Ectodermal cell (in vitro differentiated cells): ENCODE measurements at regions not wholly inside any gene's neighbourhood (a gene's known extent, or its start where the extent isn't known, plus 50 kb on each side); places are given as distances from the start of the nearest gene placed in this dataset.
"Not testable (repeated sequence)": the region's sequence is repeated elsewhere in the genome, so short reads cannot be mapped to it uniquely, and the experiment has no call there.

Experiments
- H3K27ac ChIP-seq: 2 replicates; pipeline ENCODE4 v1.7.0; 2013; ENCODE audit warnings: mild to moderate bottlenecking, low read depth, low read length; ENCODE audit not compliant: insufficient read depth, poor library complexity, severe bottlenecking
- H3K27me3 ChIP-seq: 2 replicates; pipeline ENCODE4 v1.7.0; 2013; ENCODE audit warnings: mild to moderate bottlenecking, low read length; ENCODE audit not compliant: insufficient read depth, control insufficient read depth, poor library complexity, severe bottlenecking
- H3K36me3 ChIP-seq: one replicate; pipeline ENCODE4 v1.7.0; 2013; ENCODE audit warnings: low read length; ENCODE audit not compliant: control insufficient read depth, insufficient read depth
- H3K4me1 ChIP-seq: one replicate; pipeline ENCODE4 v1.7.0; 2013; ENCODE audit warnings: low read length; ENCODE audit not compliant: control insufficient read depth, insufficient read depth
- H3K4me3 ChIP-seq: 2 replicates; pipeline ENCODE4 v1.7.0; 2013; ENCODE audit warnings: low read depth, low read length, control low read depth; ENCODE audit not compliant: insufficient read depth
- H3K9me3 ChIP-seq: 2 replicates; pipeline ENCODE4 v1.7.0; 2013; ENCODE audit warnings: mild to moderate bottlenecking, low read length, moderate library complexity; ENCODE audit not compliant: control insufficient read depth
- WGBS, 2 experiments: methylation state at CpG; one replicate each; pipeline ENCODE4 v1.1.7; 2013; ENCODE audit warnings: missing lambda C conversion rate in 2 of 2; 5-methylcytosine and 5-hydroxymethylcytosine counted together

DNA sequence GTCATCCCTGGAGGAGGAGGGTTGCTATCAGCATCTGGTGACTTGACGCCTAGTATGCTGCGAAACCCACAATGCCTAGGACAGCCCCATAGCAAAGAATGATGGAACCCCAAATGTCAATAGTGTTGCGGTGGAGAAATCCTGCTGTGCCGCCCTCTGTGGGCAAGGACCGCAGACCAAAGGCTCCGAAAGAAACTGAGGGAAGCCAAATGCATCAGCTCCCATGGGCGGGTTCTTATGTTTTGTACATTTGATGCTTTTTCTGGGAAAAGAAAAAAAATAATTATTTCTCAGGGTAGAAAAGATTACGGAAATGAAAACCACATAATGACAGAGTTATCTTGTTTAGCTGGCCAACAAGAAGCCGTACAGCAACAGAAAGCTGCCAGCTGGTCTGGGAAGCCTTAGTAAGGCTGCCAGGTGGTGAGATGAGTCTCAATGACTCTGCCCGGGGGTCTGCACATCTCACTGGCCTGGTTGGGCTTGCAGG, 95.0 kb upstream of the TBL1X start:
- H3K36me3 ChIP-seq = no peaks in the 10 kb centered on the region
- no peaks in the 10 kb centered on the region for H3K27me3 ChIP-seq
- no peak overlapping the region for H3K27ac ChIP-seq
- no peak overlapping the region for H3K4me3 ChIP-seq
- H3K4me1 ChIP-seq = no peaks in the 10 kb centered on the region
- 93 to 96% methylated on average over 10 of the region's 10 CpGs for WGBS, 2 experiments
- no peaks in the 10 kb centered on the region for H3K9me3 ChIP-seq

DNA sequence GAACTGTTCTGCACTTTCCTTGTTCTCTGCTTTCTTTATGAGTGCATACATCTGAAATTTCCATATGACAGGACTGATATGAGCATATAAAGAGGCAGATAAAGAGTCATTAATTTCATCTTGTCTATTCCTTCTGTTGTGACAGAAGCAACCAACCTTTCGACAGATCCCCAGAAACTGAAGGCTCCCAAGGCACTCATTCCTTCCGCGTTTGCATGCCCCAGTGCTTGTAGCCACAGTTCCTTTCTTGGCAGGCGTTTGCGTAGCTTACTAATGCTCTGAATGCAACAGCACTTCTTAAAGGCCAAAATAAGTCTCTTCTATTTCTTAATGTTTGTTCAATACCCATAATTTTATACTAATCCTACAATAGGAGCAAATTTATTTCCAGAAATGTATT, 94.0 kb upstream of the TBL1X start:
- Histone ChIP-seq H3K36me3 (no peaks in the 10 kb centered on the region), H3K27ac (no peak overlapping the region), H3K4me3 (no peak overlapping the region), H3K4me1 (no peaks in the 10 kb centered on the region), H3K27me3 (no peaks in the 10 kb centered on the region), H3K9me3 (no peaks in the 10 kb centered on the region)
- 89 to 90% methylated on average over 5 of the region's 5 CpGs for WGBS, 2 experiments

DNA sequence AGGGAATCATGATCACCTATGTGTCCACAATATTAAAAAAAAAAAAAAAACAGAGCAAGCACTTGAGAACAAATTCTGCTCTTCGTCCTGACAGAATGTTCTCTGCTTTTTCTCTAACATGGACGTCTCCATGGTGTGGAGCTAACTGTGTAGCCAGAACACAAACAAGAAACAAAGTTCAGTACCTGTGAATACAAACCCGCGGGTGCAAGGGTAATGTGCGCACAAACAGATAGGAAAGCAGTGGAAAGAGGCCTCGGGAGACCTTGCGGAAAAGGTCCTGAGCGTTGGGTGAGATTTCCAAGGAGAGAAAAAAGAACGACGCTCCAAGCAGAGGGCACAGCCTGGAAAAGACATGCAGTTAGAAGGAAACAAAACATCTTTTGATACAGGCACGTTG, 92.0 kb upstream of the TBL1X start:
- Histone ChIP-seq H3K9me3 (no peaks in the 10 kb centered on the region), H3K4me3 (no peak overlapping the region)
- WGBS, 2 experiments = 93 to 96% methylated on average over 11 of the region's 11 CpGs

DNA sequence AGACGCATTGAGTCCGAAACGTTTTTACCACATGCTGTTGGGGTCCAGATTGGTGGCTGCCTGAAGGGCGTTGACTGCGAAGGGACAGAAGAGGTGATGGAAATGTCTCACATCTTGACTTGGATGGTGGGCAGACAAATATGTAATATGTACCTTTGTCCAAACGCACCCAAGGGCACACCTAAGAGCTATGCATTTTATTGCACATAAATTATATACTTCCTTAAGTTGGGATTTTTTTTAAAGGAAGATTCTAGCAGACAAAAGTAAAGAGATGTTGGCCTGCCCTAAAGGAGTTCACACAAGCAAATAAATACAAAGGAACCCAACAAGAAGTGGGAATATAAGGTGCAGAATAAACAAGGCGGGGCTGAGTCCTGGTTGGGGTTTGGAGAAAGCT, 91.1 kb upstream of the TBL1X start:
- no peaks in the 10 kb centered on the region for H3K36me3 ChIP-seq
- 93 to 96% methylated on average over 5 to 6 of the region's 7 CpGs for WGBS, 2 experiments
- H3K27me3 ChIP-seq = no peaks in the 10 kb centered on the region
- no peak overlapping the region for H3K27ac ChIP-seq
- H3K4me3 ChIP-seq = no peak overlapping the region
- no peaks in the 10 kb centered on the region for H3K4me1 ChIP-seq
- H3K9me3 ChIP-seq = no peaks in the 10 kb centered on the region

More for the DNA sequence above, 92.0 kb upstream of the TBL1X start:
- Histone ChIP-seq H3K36me3 (no peaks in the 10 kb centered on the region), H3K27me3 (no peaks in the 10 kb centered on the region), H3K27ac (no peak overlapping the region), H3K4me1 (no peaks in the 10 kb centered on the region)

DNA sequence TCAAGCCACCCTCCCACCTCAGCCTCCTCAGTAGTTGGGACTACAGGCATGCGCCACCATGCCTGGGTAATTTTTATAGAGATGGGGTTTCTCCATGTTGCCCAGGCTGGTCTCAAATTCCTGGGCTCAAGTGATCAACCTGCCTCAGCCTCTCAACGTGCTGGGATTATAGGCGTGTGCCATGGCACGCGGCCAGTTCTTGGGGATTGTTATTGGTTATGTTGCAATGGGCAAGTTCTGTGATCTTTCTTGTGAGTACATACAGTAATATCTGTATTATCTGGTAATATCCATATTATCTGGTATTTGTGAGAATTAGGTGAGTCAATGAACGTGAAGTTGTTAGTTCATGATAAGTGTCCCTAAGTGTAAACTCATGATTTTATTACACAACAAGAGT, 90.3 kb upstream of the TBL1X start:
- H3K27ac ChIP-seq = no peak overlapping the region
- no peaks in the 10 kb centered on the region for H3K27me3 ChIP-seq
- WGBS, 2 experiments = 89 to 98% methylated on average over 5 of the region's 6 CpGs
- H3K36me3 ChIP-seq = no peaks in the 10 kb centered on the region
- no peaks in the 10 kb centered on the region for H3K9me3 ChIP-seq
- no peak overlapping the region for H3K4me3 ChIP-seq
- no peaks in the 10 kb centered on the region for H3K4me1 ChIP-seq

DNA sequence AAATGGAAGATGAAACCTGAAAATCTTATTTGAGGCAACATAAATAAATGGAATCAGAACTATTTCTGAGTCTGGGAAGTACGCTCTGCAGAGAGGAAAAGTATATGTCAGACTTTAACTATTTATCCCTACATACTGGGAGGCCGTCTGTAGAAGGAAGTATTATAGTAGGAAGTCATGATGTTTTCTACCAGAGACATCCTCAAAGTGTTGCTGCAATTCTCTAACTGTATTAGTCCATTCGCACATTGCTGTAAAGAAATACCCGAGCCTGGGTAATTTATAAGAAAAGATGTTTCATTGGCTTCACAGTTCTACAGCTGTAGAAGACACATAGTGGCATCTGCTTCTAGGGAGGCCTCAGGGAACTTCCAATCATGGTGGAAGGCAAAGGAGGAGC, 88.7 kb upstream of the TBL1X start:
- no peaks in the 10 kb centered on the region for H3K4me1 ChIP-seq
- H3K9me3 ChIP-seq = no peaks in the 10 kb centered on the region
- H3K4me3 ChIP-seq = no peak overlapping the region
- no peak overlapping the region for H3K27ac ChIP-seq
- H3K36me3 ChIP-seq = no peaks in the 10 kb centered on the region
- WGBS, 2 experiments = 96 to 98% methylated on average over 2 of the region's 4 CpGs
- no peaks in the 10 kb centered on the region for H3K27me3 ChIP-seq

DNA sequence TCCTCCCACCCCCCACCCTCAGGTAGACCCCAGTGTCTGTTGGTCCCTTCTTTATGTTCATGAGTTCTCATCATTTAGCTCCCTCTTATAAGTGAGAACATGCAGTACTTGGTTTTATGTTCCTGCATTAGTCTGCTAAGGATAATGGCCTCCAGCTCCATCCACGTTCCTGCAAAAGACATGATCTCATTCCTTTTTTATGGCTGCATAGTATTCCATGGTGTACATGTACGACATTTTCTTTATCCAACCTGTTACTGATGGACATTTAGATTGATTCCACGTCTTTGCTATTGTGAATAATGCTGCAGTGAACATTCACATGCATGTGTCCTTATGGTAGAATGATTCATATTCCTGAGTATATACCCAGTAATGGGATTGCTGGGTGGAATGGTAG, 87.6 kb upstream of the TBL1X start:
- not testable (repeated sequence) for H3K27ac ChIP-seq, H3K4me3 ChIP-seq, H3K36me3 ChIP-seq, H3K27me3 ChIP-seq, H3K4me1 ChIP-seq, H3K9me3 ChIP-seq
- WGBS, 2 experiments = 90 to 100% methylated on average over 3 of the region's 3 CpGs

DNA sequence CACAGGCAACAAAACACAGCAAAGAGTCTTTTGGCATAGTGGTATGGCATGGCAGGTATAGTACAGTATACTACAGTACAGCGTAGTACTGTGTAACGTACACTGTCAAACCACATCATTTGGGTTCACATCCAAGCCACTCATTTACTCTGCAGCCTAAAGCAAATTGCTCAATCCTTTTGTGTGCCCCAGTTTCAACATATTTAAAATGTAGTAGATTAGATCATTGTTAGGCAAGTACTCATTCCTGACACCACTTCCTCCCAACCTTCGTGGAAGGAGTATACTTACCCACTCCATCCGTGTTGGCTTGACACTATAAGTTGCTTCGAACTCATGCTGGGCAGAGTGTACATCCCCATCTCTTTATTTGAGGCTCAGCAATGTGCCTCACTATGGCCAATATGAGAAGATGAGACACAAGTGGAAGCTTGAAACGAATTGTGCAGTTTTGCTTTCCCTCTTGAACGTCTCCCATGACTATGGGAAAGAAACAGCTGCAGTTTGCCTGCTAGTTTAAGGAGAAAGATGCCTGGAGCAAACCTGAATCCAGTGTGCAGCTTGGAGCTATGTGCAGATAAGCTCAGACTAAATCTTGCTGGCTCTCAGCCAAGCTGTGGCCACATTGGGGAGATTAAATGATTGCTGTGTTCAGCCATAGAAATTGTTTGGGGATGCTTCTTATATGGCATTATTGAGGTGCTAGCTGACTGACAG, 85.7 kb upstream of the TBL1X start:
- Histone ChIP-seq H3K36me3 (no peaks in the 10 kb centered on the region), H3K27ac (no peak overlapping the region), H3K4me3 (no peak overlapping the region), H3K4me1 (no peaks in the 10 kb centered on the region), H3K9me3 (no peaks in the 10 kb centered on the region), H3K27me3 (no peaks in the 10 kb centered on the region)
- WGBS, 2 experiments = 76 to 81% methylated on average over 7 of the region's 7 CpGs

DNA sequence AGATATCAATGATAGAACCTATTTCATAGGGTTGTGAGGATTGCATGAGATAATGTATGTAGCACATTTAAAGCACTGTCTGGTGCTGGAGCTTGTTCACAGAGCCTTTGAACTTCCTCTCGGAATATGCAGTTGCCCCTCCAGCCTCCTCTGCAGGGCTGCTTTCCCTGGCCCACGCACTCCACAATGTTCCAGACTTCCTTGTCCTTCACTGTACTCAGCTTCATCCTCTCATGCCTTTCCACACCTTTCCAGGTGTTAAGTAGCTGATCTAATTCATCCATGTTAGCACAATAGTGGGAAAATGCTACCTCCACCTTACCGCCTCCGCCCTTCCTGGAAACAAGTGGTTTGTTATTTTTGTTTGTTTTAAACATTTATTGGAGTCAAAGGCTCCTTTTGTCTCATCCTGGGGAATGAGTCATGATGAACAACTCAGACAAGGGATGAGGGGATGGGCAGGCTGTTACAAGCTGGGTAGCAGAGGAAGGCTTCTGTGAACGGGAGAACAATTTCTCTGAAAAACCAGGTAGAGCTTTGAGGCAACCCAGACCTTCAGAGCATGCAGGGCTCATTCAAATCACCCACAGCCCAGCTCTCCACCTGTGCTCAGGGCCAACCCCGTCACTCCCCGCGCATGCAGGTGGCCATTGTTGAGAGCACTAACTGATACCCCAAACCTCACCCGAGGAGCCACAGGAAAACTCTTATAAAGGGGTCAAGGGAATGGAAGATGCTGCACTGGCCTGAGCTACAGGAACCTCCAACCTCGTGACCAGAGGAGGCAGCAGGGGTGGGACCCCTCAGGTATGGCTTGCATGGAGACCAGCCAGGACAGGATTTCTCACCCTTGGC, 84.9 kb upstream of the TBL1X start:
- Histone ChIP-seq H3K4me3 (no peak overlapping the region), H3K9me3 (no peaks in the 10 kb centered on the region), H3K27ac (no peak overlapping the region), H3K27me3 (no peaks in the 10 kb centered on the region), H3K36me3 (no peaks in the 10 kb centered on the region), H3K4me1 (no peaks in the 10 kb centered on the region)
- 87 to 92% methylated on average over 8 to 10 of the region's 10 CpGs for WGBS, 2 experiments

DNA sequence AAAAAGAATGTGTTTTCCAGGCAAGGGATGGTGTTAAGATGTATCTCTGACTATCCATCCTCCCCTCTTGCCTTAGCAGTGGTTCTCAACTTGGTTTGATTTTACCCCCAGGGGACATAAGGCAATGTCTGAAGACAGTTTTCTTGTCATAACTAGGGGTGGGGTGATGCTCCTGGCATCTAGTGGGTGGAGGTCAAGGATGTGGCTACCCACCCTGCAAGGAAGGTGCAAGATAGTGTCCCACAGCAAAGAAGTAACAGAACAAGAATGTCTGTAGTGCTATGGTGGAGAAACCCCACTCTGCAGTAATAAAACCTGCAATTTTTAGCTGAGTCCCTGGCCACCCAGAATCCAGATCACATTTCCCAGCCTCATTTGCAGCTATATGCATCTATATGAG, 81.2 kb upstream of the TBL1X start:
- Histone ChIP-seq H3K9me3 (no peaks in the 10 kb centered on the region), H3K27me3 (no peaks in the 10 kb centered on the region), H3K4me1 (no peaks in the 10 kb centered on the region), H3K36me3 (no peaks in the 10 kb centered on the region), H3K27ac (no peak overlapping the region), H3K4me3 (no peak overlapping the region)
